K562 (cell line): ENCODE measurements at regions not wholly inside any gene's neighbourhood (a gene's known extent, or its start where the extent isn't known, plus 50 kb on each side); places are given as distances from the start of the nearest gene placed in this dataset.

Source experiments
- ARID4B ChIP-seq: sonication (generic); formaldehyde crosslinking; IDR thresholded peaks from 2 replicates; pipeline ENCODE4 v1.8.0; 2022; ENCODE audit warnings: mild to moderate bottlenecking, missing genetic modification reagents
- CBFA2T2 ChIP-seq: fragments of 450-650 bp; conservative IDR thresholded peaks from 2 replicates; pipeline ENCODE4 v1.6.1; 2017; ENCODE audit warnings: mild to moderate bottlenecking
- DLX4 ChIP-seq: fragments of 250-450 bp; sonication (Bioruptor Pico); IDR thresholded peaks from 2 replicates; pipeline ENCODE4 v1.6.1; 2021; ENCODE audit warnings: mild to moderate bottlenecking
- DPF2 ChIP-seq: fragments of 450-650 bp; IDR thresholded peaks from 2 replicates; pipeline ENCODE4 v1.6.1; 2016
- FOSL1 ChIP-seq: fragments of 200-800 bp; sonication (Bioruptor generic); conservative IDR thresholded peaks from 2 replicates; pipeline ENCODE4 v1.6.1; 2016; ENCODE audit warnings: missing genetic modification characterization, missing compliant biosample characterization
- GATA2 ChIP-seq: sonication (generic); formaldehyde crosslinking; IDR thresholded peaks from 2 replicates; pipeline ENCODE4 v1.4.0; 2020; ENCODE audit warnings: mild to moderate bottlenecking, missing genetic modification reagents
- HMGXB4 ChIP-seq: sonication (generic); formaldehyde crosslinking; IDR thresholded peaks from 2 replicates; pipeline ENCODE4 v1.8.1; 2023; ENCODE audit warnings: mild to moderate bottlenecking, missing genetic modification reagents
- HNRNPL ChIP-seq: fragments of 200-400 bp; formaldehyde crosslinking; IDR thresholded peaks from 2 replicates; pipeline ENCODE4 v1.6.1; 2017; ENCODE audit warnings: low read depth, mild to moderate bottlenecking, low read length
- JUND ChIP-seq, 2 experiments: IDR thresholded peaks; 2 replicates in 1 of 2; 3 replicates in 1 of 2; pipeline ENCODE4 v1.6.1; 2011; ENCODE audit warnings: borderline replicate concordance in 2 of 2, low read depth in 2 of 2, low read length in 2 of 2, improper control_type of control experiment in 1 of 2, missing biosample characterization in 1 of 2, missing genetic modification characterization in 1 of 2, missing genetic modification reagents in 1 of 2
- MEIS2 ChIP-seq: fragments of 450-650 bp; IDR thresholded peaks from 2 replicates; pipeline ENCODE4 v1.6.1; 2014; ENCODE audit warnings: mild to moderate bottlenecking; ENCODE audit not compliant: partially characterized antibody
- MXI1 ChIP-seq: IDR thresholded peaks from 2 replicates; pipeline ENCODE4 v1.6.1; 2011; ENCODE audit warnings: low read depth, mild to moderate bottlenecking, improper control_type of control experiment, low read length
- SMAD4 ChIP-seq: fragments of 250-450 bp; sonication (Bioruptor Pico); conservative IDR thresholded peaks from 2 replicates; pipeline ENCODE4 v1.8.0; 2021; ENCODE audit warnings: inconsistent platforms, mild to moderate bottlenecking, moderate library complexity
- SNIP1 ChIP-seq: fragments of 450-650 bp; IDR thresholded peaks from 2 replicates; pipeline ENCODE4 v1.7.1; 2017; ENCODE audit warnings: low read depth, mild to moderate bottlenecking
- SOX6 ChIP-seq: fragments of 450-650 bp; IDR thresholded peaks from 2 replicates; pipeline ENCODE4 v1.6.1; 2014; ENCODE audit warnings: mild to moderate bottlenecking
- U2AF2 ChIP-seq: fragments of 200-400 bp; formaldehyde crosslinking; optimal IDR thresholded peaks from 2 replicates; pipeline ENCODE3; 2017; ENCODE audit warnings: low read depth, mild to moderate bottlenecking, low read length
- ZNF133 ChIP-seq: fragments of 250-450 bp; sonication (Bioruptor Pico); IDR thresholded peaks from 2 replicates; pipeline ENCODE4 v1.4.0; 2020; ENCODE audit warnings: mild to moderate bottlenecking
- ZNF830 ChIP-seq: fragments of 250-450 bp; sonication (Bioruptor Pico); IDR thresholded peaks from 2 replicates; pipeline ENCODE4 v1.5.0; 2021; ENCODE audit warnings: mild to moderate bottlenecking
- TF ChIP-seq, protein P1 (sequence below): fragments of 450-650 bp; IDR thresholded peaks from 2 replicates; pipeline ENCODE4 v1.7.1; 2018; ENCODE audit warnings: mild to moderate bottlenecking, low read depth; ENCODE audit not compliant: partially characterized antibody
- TF ChIP-seq, protein P2 (sequence below): fragments of 250-450 bp; sonication (Bioruptor Pico); IDR thresholded peaks from 2 replicates; pipeline ENCODE4 v1.8.0; 2021; ENCODE audit warnings: borderline replicate concordance, mild to moderate bottlenecking, moderate library complexity; ENCODE audit not compliant: poor library complexity, severe bottlenecking

GRCh38 chr16:50881331-50881830, 139.5 kb downstream of the CYLD start (continued):
- no peak for TF ChIP-seq ZNF133 (CRISPR knock-in tag)
- TF ChIP-seq FOSL1, result no peak
- no peak for TF ChIP-seq MXI1
- TF ChIP-seq SOX6, result peak; percentile 47; the same call in 1 of the 2 replicates
- TF ChIP-seq MEIS2, result no peak
- no peak for TF ChIP-seq ARID4B (CRISPR knock-in tag)
- TF ChIP-seq SNIP1, result 0 out of 2 replicates have a peak, but pooled peaks have one; percentile 21
- no peak for TF ChIP-seq HNRNPL
- TF ChIP-seq, protein P1, sequence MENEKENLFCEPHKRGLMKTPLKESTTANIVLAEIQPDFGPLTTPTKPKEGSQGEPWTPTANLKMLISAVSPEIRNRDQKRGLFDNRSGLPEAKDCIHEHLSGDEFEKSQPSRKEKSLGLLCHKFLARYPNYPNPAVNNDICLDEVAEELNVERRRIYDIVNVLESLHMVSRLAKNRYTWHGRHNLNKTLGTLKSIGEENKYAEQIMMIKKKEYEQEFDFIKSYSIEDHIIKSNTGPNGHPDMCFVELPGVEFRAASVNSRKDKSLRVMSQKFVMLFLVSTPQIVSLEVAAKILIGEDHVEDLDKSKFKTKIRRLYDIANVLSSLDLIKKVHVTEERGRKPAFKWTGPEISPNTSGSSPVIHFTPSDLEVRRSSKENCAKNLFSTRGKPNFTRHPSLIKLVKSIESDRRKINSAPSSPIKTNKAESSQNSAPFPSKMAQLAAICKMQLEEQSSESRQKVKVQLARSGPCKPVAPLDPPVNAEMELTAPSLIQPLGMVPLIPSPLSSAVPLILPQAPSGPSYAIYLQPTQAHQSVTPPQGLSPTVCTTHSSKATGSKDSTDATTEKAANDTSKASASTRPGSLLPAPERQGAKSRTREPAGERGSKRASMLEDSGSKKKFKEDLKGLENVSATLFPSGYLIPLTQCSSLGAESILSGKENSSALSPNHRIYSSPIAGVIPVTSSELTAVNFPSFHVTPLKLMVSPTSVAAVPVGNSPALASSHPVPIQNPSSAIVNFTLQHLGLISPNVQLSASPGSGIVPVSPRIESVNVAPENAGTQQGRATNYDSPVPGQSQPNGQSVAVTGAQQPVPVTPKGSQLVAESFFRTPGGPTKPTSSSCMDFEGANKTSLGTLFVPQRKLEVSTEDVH, result no peak
- TF ChIP-seq GATA2 (CRISPR knock-in tag), result no peak
- TF ChIP-seq ZNF830 (CRISPR knock-in tag), result no peak
- peak; percentile 55 for TF ChIP-seq CBFA2T2
- TF ChIP-seq U2AF2, result no peak
- TF ChIP-seq, protein P2, sequence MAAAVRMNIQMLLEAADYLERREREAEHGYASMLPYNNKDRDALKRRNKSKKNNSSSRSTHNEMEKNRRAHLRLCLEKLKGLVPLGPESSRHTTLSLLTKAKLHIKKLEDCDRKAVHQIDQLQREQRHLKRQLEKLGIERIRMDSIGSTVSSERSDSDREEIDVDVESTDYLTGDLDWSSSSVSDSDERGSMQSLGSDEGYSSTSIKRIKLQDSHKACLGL (CRISPR knock-in tag), result no peak
- TF ChIP-seq JUND (IDR thresholded peaks at IDR 0.05; ENCODE audit: borderline replicate concordance, low read depth, low read length), result peak; percentile 38; the same call in 1 of the 2 replicates
- peak; percentile 74; the same call in 2 of the 3 replicates for TF ChIP-seq JUND (tag; IDR thresholded peaks at IDR 0.05; ENCODE audit: borderline replicate concordance, low read depth, low read length)
- no peak for TF ChIP-seq DLX4
- no peak for TF ChIP-seq HMGXB4
- peak; percentile 72; the same call in 1 of the 2 replicates for TF ChIP-seq SMAD4 (CRISPR knock-in tag)
- peak; percentile 45; the same call in 1 of the 2 replicates for TF ChIP-seq DPF2
